Neural progenitor cell (in vitro differentiated cells): ENCODE measurements at regions not wholly inside any gene's neighbourhood (a gene's known extent, or its start where the extent isn't known, plus 50 kb on each side); places are given as distances from the start of the nearest gene placed in this dataset.
"Not testable (repeated sequence)": the region's sequence is repeated elsewhere in the genome, so short reads cannot be mapped to it uniquely, and the experiment has no call there.

ENCODE experiments used
- DNase-seq: peaks from one replicate; pipeline ENCODE4 v3.0.0-alpha.2; 2016; ENCODE audit warnings: low spot score
- H2AFZ ChIP-seq: fragments of 200-600 bp; sonication (generic); replicated peaks from 2 replicates; pipeline ENCODE4 v1.6.1; 2016; ENCODE audit warnings: antibody characterized with exemption
- H3F3A ChIP-seq: fragments of 200-600 bp; sonication (generic); 2 replicates; pipeline ENCODE4 v1.6.1; 2016; ENCODE audit warnings: antibody characterized with exemption, low read depth
- H3K27ac ChIP-seq: fragments of 200-600 bp; sonication (generic); 2 replicates; pipeline ENCODE4 v1.5.1; 2016; ENCODE audit warnings: mild to moderate bottlenecking
- H3K27me3 ChIP-seq: fragments of 200-600 bp; sonication (generic); 2 replicates; pipeline ENCODE4 v1.6.1; 2016; ENCODE audit warnings: mild to moderate bottlenecking, moderate library complexity
- H3K36me3 ChIP-seq: fragments of 200-600 bp; sonication (generic); 2 replicates; pipeline ENCODE4 v1.5.1; 2016
- H3K4me1 ChIP-seq: fragments of 200-600 bp; sonication (generic); 2 replicates; pipeline ENCODE4 v1.6.1; 2016; ENCODE audit warnings: mixed run types
- H3K4me2 ChIP-seq: fragments of 200-600 bp; sonication (generic); 2 replicates; pipeline ENCODE4 v1.6.1; 2016
- H3K4me3 ChIP-seq: fragments of 200-600 bp; sonication (generic); 2 replicates; pipeline ENCODE4 v1.5.1; 2016
- H3K79me2 ChIP-seq: fragments of 200-600 bp; sonication (generic); 2 replicates; pipeline ENCODE4 v1.6.1; 2016; ENCODE audit warnings: low read depth
- H3K9ac ChIP-seq: fragments of 200-600 bp; sonication (generic); 2 replicates; pipeline ENCODE4 v1.6.1; 2016
- H3K9me3 ChIP-seq: fragments of 200-600 bp; sonication (generic); 2 replicates; pipeline ENCODE4 v1.5.1; 2016; ENCODE audit warnings: low read depth
- H4K20me1 ChIP-seq: fragments of 200-600 bp; sonication (generic); 2 replicates; pipeline ENCODE4 v1.6.1; 2016; ENCODE audit warnings: low read depth
- H3K27ac Mint-ChIP-seq: 3 replicates; pipeline ENCODE4 v1.8.0; 2021; ENCODE audit warnings: mixed read lengths
- H3K27me3 Mint-ChIP-seq: 2 replicates; pipeline ENCODE4 v1.8.0; 2022; ENCODE audit warnings: low read depth, mild to moderate bottlenecking, inconsistent platforms, moderate library complexity, mixed read lengths; ENCODE audit not compliant: insufficient read depth
- H3K36me3 Mint-ChIP-seq: 3 replicates; pipeline ENCODE4 v1.8.0; 2021; ENCODE audit warnings: mixed read lengths
- H3K4me1 Mint-ChIP-seq: 3 replicates; pipeline ENCODE4 v1.8.0; 2021; ENCODE audit warnings: mixed read lengths
- H3K4me3 Mint-ChIP-seq: 3 replicates; pipeline ENCODE4 v1.8.0; 2021; ENCODE audit warnings: mild to moderate bottlenecking, moderate library complexity, mixed read lengths
- H3K9me3 Mint-ChIP-seq: 3 replicates; pipeline ENCODE4 v1.8.0; 2020; ENCODE audit warnings: mixed read lengths
- CTCF ChIP-seq: fragments of 200-600 bp; sonication (generic); IDR thresholded peaks from 2 replicates; pipeline ENCODE4 v1.5.1; 2017; ENCODE audit warnings: antibody characterized with exemption, mild to moderate bottlenecking
- EZH2 ChIP-seq: fragments of 200-600 bp; sonication (generic); IDR thresholded peaks from 2 replicates; pipeline ENCODE4 v1.6.1; 2017; ENCODE audit warnings: antibody characterized with exemption, mild to moderate bottlenecking, moderate library complexity
- EZH2phosphoT487 ChIP-seq: fragments of 200-600 bp; sonication (generic); IDR thresholded peaks from 2 replicates; pipeline ENCODE4 v1.6.1; 2017; ENCODE audit warnings: antibody characterized with exemption

DNA sequence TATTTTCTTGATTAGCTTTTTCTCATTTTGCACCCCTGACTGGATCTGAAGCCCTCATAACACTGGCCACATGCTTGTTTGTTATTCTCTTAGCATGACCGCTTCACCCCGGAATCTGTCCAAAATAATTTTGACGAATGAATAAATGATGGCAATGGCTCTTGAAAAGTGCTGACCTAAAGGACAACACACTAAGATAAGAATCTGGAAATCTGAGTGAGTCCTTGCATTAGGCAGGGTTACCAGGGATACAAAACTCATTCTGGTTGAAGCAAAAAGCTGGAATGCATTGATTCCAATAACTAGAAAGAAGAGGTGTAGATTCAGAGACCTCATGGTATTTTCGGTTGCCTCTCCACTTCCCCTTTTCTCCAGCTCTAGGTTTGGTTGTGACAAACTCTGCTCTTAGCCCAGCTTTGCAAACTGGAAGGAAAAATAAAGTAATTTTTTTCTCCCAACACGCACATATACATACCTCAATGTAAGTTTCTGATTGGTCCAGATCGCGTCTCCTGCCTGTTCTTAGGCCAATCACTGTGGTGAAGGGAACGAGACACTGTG is 157.4 kb downstream of the SKIDA1 start:
- Histone ChIP-seq H3K27me3 (no peaks in the 10 kb centered on the region), H4K20me1 (peaks cover 4% of the 10 kb centered on the region), H3K79me2 (no peaks in the 10 kb centered on the region), H3K36me3 (no peaks in the 10 kb centered on the region), H3K9me3 (no peaks in the 10 kb centered on the region), H3K9ac (no peak overlapping the region), H2AFZ (no peak overlapping the region), H3K4me2 (no peak overlapping the region), H3K4me3 (no peak overlapping the region), H3F3A (peaks cover 22% of the 10 kb centered on the region), H3K27ac (no peak overlapping the region), H3K4me1 (peaks cover 22% of the 10 kb centered on the region)
- DNase-seq, result no peak
- Mint-ChIP-seq H3K27me3 (no peaks in the 10 kb centered on the region), H3K9me3 (no peaks in the 10 kb centered on the region), H3K4me1 (peaks cover 52% of the 10 kb centered on the region), H3K36me3 (no peaks in the 10 kb centered on the region), H3K4me3 (no peak overlapping the region), H3K27ac (no peak overlapping the region)
- TF ChIP-seq EZH2phosphoT487 (no peak), CTCF (no peak), EZH2 (no peak)

- not testable (repeated sequence) for DNase-seq, H3K36me3 Mint-ChIP-seq, H3K4me3 ChIP-seq, H4K20me1 ChIP-seq, H3K36me3 ChIP-seq, H3K27ac ChIP-seq, H3K79me2 ChIP-seq, H3K27ac Mint-ChIP-seq, H3K9me3 Mint-ChIP-seq, H3K4me2 ChIP-seq, H3K4me3 Mint-ChIP-seq, H3K9me3 ChIP-seq, H3K9ac ChIP-seq, H3K27me3 Mint-ChIP-seq, H2AFZ ChIP-seq, H3K27me3 ChIP-seq
- H3F3A ChIP-seq, result peaks cover 26% of the 10 kb centered on the region
- H3K4me1 Mint-ChIP-seq, result peaks cover 60% of the 10 kb centered on the region
- peaks cover 20% of the 10 kb centered on the region for H3K4me1 ChIP-seq
These were observed 159.4 kb downstream of the SKIDA1 start for GRCh38 chr10:21366108-21366507.

DNA sequence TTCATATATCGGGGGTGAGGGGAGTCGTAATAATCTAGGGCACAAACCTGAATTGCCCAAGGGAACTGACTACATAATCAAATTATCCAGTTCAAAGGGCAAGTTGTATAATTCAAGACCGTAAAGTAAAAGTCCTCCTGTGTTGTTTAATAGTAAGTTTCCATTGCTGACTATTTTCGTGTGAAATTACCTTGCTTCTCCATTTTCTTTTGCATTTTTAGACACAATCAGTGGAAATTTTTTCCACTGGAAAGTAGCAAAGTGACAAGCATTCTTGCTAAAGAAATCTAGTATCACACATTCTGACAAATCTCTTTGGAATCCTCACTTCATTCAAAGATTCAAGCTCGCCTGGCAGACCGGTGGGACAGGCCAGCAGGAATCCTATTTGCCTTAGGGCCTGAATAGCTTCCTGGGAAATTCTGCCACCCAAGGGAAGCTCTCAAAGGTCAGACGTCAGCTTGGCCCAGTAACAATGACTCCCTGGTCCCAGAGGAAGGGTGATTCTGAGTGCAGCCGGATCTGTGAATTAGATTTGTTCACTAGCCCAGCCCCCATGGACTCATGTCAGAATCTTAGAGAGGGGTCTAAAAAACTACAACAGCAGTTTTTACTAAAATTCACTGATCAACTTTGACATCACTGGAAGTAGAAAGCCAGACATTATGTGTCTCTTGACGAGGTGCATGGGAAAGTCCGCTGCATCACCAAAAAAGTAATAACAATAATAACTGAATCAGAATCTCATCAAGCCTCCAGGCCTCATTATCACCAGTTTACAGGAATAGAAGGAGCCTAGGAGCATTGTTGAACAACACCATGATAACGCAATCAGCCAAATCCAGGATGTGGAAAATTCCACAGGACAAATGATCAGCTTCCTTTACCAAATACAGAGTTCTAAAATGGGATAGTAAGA is 161.0 kb downstream of the SKIDA1 start:
- peak; percentile 89 for DNase-seq
- H3K4me2 ChIP-seq, result peak overlapping the region; percentile 67

DNA sequence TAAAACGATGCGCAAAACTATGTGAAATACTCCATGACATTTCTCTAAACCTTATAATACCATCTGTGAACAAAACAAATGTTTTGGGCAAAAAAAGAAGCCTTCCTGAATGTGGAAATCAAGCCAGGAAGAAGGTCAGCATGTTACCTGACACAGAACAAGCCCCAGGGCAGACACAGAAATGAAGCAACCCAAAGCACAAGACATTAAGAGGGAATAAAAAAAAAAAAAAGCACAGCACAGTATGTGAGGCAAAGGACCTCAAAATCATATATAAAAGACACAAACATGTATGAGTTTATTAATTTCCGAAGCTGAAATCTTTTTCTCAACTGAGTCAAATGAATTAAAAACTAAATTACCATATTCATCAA is 161.8 kb downstream of the SKIDA1 start:
- Histone ChIP-seq H3K27ac (peak overlapping the region; percentile 69), H3K9me3 (no peaks in the 10 kb centered on the region), H3K4me1 (peaks cover 33% of the 10 kb centered on the region), H3K36me3 (no peaks in the 10 kb centered on the region), H4K20me1 (peaks cover 4% of the 10 kb centered on the region), H3K9ac (no peak overlapping the region), H3F3A (peaks cover 26% of the 10 kb centered on the region), H3K27me3 (no peaks in the 10 kb centered on the region), H2AFZ (no peak overlapping the region), H3K4me3 (peak overlapping the region; percentile 6), H3K4me2 (peak overlapping the region; percentile 67), H3K79me2 (no peaks in the 10 kb centered on the region)
- Mint-ChIP-seq H3K27me3 (peaks cover 2% of the 10 kb centered on the region), H3K27ac (peak overlapping the region; percentile 52), H3K36me3 (no peaks in the 10 kb centered on the region), H3K4me3 (peak overlapping the region; percentile 76), H3K4me1 (peaks cover 52% of the 10 kb centered on the region), H3K9me3 (no peaks in the 10 kb centered on the region)
- no peak for DNase-seq
- no peak for TF ChIP-seq CTCF
- no peak for TF ChIP-seq EZH2
- no peak for TF ChIP-seq EZH2phosphoT487

More for the DNA sequence above, 161.0 kb downstream of the SKIDA1 start:
- H2AFZ ChIP-seq, result no peak overlapping the region
- H3K36me3 ChIP-seq, result no peaks in the 10 kb centered on the region
- H3K27ac ChIP-seq, result peak overlapping the region; percentile 69
- peaks cover 58% of the 10 kb centered on the region for H3K4me1 Mint-ChIP-seq
- no peak for TF ChIP-seq EZH2
- H3K36me3 Mint-ChIP-seq, result no peaks in the 10 kb centered on the region
- H3K27me3 Mint-ChIP-seq, result peaks cover 2% of the 10 kb centered on the region
- H3K4me3 ChIP-seq, result peak overlapping the region; percentile 6
- no peaks in the 10 kb centered on the region for H3K27me3 ChIP-seq
- H3K27ac Mint-ChIP-seq, result peak overlapping the region; percentile 52
- peaks cover 26% of the 10 kb centered on the region for H3F3A ChIP-seq
- H3K9me3 Mint-ChIP-seq, result no peaks in the 10 kb centered on the region
- no peak overlapping the region for H3K9ac ChIP-seq
- peak overlapping the region; percentile 76 for H3K4me3 Mint-ChIP-seq
- no peaks in the 10 kb centered on the region for H3K9me3 ChIP-seq
- H3K79me2 ChIP-seq, result no peaks in the 10 kb centered on the region
- peaks cover 4% of the 10 kb centered on the region for H4K20me1 ChIP-seq
- H3K4me1 ChIP-seq, result peaks cover 26% of the 10 kb centered on the region
